Nucleus accumbens (tissue), 56 donors: ENCODE measurements at regions not wholly inside any gene's neighbourhood (a gene's known extent, or its start where the extent isn't known, plus 50 kb on each side); places are given as distances from the start of the nearest gene placed in this dataset.
"Not testable (repeated sequence)": the region's sequence is repeated elsewhere in the genome, so short reads cannot be mapped to it uniquely, and the experiment has no call there.

Experiments used
- DNase-seq, 56 donors: peaks; one replicate each; lab custom pipeline; 2025; lab: John Stamatoyannopoulos, UW

DNA sequence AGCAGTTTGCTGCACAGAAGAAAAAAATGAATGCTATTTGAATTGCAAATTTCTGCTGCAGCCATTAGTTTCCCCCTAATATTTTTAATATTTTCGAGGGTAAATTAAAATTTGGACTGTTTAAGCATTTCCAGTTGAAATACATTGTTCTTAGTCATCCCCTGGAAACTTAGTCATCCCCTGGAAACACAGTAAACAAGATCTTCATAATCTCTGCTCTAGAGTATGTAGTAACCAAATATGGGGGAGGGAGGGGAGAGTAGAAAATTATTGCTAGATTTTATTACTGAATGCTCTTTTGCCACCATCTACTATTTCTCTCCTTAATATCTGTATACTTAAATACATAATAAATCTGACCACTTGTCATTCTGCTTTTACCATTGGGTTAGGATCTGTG lies 1053.3 kb downstream of the SORCS1 start:
- DNase-seq: no peak

DNA sequence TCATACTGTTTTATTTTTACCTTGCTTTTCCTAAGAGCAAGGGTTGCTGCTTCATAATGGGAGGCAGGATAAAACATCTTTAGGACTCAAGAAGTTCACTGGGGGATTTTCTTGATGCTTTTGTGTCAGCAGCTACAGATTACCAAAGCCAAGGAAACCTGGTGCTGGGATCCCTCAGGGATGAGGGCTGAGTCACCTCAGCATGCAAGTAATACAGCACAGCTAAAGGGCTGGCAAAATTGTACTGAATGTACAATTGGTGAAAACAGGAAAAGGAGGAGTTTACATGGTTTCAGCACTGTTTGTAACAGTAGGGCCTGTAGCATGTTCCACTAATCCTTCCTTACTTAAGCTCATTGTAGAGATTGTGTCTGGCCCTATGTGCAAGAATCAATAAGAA lies 1056.8 kb downstream of the SORCS1 start:
- DNase-seq: peak in 1 of 56 donors; percentile 4

DNA sequence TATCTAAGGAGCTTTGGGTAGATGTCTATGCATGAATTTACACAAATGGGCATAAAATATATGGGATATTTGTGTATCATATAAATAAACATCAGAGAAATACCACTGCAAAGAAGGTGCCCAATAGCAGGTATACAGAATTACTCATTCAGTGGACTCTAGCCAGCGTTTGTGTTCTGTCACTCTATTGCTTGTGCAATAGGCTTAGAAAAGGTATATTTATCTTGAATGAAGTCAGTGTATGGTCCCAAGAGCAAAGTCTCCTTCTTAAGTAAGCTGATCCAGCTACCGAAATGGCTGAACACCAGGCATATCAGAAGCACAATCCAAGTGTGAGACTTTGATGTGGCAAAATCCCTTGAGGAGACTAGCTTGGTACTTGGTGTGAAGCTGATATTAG lies 1058.4 kb downstream of the SORCS1 start:
- no peak for DNase-seq

DNA sequence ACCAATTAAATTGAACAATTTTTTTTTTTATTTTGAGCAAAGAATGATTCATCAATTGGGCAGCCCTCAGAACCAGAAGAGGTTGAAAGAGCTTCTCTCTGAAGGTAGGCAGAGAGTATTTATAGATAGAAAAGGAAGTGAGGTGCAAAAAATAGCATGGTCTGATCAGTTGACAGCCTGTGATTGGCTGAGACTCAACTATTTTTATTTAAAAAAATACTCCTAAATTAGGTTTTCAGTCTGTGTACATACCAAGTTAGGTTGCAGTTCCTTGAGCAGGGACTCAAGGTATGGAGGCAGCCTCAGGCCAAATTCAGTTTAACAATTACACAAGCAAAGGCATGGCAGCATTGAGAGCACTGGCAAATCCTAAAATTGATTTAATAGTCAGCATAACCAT lies 1074.7 kb downstream of the SORCS1 start:
- no peak for DNase-seq

DNA sequence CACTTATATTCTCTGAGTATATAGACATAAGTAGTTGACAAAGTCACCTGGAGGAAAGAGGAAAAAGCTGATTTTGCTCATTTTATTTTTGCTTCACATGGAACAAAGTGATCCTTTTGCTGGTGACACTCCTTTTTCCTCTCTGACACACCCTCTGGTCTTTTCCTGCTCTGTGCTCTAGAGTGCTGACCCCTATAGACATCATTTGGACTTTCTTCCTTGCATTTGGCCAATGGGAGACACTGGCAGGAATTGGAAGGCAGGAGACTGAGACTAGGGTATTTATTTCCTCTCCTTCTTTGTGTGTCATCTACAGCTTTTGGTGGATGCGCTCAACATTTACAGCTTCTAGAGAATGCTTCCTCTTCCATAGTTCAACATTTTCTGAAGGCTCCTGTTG lies 1078.1 kb downstream of the SORCS1 start:
- DNase-seq: no peak

DNA sequence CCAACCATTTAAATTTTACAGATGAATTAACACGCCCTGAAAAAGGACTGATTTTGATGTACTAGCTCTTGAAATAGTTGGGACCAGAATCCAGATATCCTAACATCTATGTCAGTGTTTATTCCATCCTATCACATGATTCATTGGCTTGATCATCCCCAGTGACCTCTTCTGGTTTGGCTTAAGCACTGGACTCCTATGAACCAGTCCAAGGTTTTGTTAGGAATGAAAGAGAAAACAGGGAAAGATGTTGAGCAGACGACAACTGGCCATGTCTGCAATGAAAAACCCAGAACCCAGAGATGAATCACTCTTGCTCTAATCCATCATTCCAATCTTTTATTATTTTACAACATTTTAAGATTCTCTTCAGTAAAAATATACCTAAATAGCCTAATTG lies 1080.9 kb downstream of the SORCS1 start:
- DNase-seq: no peak

DNA sequence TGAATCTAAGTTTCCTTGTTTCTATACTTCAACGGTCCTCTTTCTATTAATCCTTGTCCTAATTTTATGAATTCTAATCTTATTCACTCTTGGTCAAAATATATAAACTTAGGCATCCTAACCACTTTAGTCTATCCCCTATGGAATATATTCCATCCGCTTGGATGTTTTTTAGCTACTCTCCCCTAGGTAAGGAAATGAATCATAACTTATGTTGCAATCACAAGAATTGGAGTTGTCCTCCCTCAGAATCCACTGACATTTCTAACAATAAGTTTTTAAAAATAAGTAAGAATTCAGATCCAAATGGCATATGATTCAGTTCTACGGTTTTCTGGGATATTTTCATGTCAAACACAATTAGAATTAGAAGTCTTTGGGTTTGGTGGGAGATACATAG lies 1081.6 kb downstream of the SORCS1 start:
- no peak for DNase-seq

DNA sequence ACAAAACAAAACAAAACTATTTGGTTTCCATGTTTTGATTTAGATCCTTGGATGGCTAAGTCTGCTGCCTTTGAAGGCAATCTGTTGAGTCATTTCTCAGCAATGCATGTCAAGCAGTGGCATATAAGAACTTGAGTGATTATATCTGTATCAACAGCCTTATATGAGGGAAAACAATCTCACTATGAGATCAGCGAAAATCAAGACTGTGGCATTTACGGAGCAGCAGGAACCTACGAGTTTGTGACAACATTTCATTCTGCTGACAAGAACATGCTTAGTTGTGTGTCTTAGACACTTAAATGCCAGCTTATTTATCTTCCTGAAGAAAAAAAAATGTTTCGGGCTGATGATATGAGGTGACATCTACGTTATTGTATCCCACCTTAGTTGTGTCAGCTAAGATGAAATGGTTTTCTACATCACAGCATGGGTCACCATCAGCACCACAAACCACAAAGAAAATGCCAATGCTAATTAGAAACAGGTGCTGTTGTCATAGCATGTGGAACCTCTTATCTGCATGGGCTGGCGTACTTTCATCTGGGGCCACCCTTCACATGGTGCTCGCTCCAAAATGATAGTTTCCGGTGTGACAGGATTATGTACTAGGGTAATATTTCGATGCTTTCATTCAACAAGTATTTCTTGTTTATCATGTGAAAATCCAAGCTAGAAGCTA lies 1085.5 kb downstream of the SORCS1 start:
- no peak for DNase-seq

DNA sequence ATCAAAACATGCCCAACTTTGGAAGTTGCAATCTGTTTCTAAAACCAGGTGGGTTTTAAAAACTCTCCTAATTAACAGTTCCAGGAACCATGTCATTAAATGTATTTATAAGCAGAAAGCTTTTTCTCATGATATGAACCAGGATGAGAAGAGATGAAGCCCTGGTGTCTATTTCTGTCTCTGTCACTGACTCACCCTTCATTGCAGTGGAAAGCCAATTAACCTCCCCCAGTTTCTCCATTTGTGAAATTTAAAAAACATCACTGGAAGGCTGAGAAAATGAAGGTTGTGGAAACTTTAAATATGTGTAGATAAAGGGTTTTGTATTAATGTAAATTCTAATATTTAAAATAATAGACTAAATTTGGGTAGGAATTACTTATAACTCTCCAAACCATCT lies 1088.0 kb downstream of the SORCS1 start:
- DNase-seq: peak in 4 of 56 donors; percentile 1 to 21 (median 2)

DNA sequence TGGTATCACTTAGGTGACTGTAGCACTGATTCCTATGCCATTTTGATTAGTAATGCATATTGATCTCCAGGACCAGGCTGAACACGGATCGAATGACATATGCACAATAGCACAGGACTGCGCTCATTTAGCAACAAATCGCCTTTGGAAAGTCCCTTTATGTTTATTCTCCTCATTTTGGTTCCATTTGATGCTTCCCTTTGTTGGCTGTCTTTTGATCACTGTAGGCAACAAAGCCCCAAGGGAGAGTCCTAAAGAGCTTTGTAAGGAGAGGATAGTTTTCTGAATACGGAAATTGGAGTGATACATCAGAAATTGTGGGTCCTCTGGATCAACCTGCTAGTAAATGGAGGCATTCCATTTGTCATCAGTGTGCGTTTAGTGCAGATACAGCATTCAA lies 1111.4 kb downstream of the SORCS1 start:
- no peak for DNase-seq

DNA sequence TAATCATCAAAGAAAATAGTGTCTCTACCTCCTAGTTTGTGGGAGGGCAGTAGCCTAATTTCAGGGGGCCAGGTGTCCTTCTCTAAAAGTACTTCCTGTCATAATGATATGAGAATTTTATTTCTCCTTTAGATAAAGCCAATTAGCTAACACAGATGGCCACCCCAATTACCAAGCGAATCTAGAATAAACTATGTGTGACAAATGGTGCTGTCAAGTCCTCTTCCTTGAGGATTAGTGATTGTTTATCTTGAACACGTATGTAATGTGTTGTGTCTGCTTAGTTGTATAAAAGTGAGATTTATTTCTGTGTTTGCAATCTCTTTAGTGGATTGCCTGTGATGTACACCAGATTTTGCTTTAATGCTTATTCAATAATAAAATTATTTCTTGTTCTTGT lies 1120.0 kb downstream of the SORCS1 start:
- no peak for DNase-seq

DNA sequence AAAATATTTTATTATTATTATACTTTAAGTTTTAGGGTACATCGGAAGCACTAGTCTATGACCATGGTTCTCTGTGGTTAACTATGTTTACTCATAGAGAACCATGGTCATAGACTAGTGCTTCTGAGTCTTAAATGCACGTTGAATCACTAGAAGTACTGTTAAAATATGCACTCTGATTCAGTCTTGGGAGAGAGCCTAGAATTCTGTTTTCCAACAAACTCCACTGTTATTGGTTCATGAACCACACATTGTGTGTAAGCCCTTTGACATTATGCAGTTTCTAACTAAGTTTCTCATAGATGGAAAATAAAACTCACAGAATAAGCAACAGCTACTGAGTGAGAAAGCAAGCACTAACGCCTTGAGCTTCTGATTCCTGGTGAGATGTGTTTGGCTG lies 1120.6 kb downstream of the SORCS1 start:
- DNase-seq: no peak

DNA sequence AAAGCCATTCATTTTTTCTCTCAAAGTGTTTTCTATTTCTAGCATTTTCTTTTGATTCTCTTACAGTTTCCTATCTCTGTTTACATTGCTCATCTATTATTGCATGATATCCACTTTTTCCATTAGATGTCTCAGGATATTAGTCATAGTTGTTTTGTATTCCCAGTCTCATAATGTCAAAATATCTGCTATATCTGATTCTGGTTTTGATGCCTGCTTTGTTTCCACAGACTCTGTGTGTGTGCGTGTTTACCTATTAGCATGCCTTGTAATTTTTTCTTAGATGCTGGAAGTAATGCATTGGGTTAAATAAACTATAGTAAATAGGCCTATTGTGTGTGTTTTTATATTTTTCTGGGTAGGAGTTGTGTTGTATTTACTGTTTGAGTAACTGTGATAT lies 1126.3 kb downstream of the SORCS1 start:
- DNase-seq: no peak

DNA sequence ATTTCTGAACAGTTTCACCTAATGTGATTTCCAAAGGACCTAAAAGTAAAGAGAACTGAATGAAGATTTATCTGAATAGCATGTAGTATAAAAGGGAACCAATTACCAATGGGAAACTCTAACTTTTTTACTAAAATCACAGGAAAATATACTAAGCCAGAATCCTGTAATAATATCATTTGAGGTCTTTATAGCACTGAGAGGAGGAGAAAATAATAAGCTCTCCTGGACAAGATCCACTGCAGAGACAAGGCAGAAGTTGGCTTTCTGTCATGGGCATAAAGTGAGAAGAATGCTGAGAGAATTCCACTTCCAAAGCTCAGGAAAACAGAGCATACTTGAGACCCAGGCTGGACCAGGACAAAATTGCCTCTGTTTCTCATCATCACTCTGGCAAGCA lies 1131.4 kb downstream of the SORCS1 start:
- DNase-seq: no peak

DNA sequence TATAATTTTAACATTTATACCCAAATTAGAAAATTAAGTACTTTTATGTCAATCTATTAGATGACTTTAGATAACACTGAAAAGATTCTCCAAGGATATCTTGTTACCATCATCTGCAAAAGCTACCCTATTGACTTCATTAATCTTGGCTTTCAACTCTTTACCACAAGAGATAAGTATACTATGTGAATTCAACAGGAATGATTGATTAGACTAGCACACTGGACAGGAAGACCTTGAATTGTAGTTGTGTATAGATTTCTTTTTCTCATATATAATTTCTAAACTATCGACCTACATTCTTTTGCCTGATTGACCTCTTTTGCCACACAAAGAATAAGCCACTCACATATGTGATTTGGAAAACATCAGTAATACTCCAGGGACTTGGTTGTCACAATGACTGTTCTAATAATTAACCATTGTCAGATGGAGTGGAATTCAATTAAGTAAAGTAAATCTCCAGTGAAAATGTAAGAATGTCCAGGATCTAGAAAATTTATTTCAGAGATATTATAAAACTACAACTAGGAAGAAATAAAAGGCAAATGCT lies 1132.0 kb downstream of the SORCS1 start:
- DNase-seq: no peak

DNA sequence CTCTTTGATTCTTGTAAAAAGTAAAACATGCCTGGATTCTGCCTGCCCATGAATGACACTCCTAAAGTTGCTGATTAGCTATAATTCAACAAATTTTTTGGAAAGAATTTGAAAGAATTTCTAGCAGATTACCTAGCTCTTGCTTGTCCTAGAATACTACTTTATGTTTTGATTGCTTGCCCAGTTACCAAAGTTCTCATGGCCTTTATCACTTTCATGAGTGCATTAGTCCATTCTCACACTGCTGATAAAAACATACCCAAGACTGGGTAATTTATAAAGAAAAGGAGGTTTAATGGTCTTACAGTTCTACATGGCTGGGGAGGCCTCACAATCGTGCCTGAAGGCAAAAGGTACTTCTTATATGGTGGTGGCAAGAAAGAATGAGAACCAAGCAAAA lies 1137.3 kb downstream of the SORCS1 start:
- DNase-seq: no peak

DNA sequence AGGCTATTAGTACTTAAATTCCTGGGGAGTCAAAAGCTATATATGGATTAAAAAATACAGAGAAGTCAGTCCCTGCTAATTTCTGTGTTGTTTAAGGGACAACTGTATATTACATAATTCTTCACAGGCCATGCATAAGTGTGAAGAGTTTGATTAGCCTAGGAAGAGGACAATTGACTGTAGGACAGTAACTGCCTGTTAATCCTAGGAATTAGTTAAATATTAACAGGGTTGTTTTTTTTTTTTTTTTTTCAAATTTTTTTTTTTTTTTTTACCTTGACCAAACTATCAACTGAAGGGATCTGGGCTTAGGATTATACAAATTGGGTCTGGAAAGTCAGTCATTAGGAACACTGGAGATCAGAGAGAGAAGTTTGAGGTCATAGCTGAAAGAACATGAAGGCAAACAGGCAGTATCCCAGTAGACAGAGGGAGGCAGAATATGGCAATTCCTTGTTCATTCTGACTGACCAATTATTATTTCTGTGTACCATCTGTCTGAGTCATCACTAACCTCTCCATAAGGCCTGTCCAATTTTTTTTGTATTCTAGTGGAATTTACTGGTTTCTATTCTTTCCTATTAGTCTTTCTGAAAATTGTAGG lies 1139.2 kb downstream of the SORCS1 start:
- DNase-seq: no peak

DNA sequence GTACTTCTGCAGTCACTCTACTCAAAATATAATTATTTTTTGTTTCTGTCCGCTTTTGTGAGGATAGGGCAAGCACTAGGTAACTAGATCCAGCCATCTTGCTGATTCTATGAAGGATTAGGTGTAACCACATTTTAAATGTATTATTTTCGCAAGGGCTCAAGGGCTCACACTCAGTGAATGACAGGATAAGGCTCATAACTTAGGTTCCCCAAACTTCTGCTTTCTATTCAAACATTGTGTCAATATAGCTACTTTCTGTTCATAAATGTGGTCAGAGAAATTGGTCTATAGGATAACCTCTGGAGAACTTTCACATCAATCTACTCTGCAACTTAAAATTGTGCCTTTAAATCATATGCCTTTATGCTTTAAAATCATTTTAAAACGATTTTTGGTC lies 1141.2 kb downstream of the SORCS1 start:
- no peak for DNase-seq

DNA sequence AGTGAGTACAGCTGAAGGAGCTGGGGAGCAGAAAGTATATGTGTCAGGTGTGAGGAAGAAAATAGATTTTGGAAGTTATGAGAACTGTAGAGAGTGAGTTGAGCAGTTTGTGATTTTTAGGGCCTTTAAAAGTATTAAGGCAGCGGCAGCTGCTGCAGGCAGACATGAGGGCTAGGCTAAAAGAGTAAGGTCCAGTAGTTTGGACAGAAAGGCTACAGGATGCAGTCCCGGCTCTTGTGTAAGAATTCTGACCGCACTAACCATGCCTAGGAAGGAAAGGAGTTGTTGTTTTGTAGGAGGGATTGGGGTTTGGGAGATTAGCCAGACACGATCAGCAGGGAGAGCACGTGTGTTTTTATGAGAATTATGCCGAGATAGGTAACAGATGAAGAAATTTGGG lies 1144.9 kb downstream of the SORCS1 start:
- not testable (repeated sequence) for DNase-seq

DNA sequence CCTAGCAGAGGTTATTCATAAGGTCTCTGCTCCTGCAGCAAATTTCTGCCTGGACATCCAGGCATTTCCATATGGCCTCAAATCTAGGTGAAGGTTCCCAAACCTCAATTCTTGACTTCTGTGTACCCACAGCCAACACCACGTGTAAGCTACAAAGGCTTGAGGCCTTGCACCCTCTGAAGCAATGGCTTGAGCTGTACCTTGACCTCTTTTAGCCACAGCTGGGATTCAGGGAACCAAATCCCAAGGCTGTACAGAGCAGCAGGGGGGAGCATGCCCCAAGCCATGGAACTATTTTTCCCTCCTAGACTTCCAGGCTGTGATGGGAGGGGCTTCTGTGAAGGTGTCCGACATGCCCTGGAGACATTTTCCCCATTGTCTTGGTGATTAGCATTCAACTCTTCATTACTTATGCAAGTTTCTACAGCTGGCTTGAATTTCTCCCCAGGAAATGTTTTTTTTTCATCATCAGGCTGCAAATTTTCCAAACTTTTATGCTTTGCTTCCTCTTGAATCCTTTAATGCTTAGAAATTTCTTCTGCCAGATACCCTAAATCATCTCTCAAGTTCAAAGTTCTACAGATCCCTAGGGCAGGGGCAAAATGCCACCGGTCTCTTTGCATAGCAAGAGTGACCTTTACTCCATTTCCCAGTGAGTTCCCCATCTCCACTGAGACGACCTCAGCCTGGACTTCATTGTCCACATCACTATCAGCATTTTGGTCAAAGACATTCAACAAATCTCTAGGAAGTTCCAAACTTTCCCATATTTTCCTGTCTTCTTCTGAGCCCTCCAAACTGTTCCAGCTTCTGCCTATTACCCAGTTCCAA lies 1148.9 kb downstream of the SORCS1 start:
- not testable (repeated sequence) for DNase-seq

DNA sequence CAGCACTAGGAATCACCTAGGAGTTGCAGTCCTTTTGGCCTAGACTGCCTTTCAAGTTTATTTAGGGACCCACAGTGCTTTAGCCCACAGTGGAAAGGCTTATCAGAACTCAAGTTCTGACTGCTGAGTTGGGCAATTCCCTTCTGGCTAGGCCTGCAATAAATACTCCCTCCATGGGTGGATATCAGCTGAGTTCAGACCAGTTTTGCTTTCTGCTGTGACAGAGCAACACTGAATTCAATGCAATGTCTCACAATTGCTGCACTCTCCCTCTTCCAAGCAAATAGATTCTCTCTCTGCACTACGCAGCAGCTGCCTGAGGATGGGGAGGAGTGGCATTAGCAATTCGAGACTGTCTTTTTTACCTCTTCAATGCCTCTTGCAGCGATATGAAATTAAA lies 1153.3 kb downstream of the SORCS1 start:
- DNase-seq: peak in 1 of 56 donors; percentile 2

DNA sequence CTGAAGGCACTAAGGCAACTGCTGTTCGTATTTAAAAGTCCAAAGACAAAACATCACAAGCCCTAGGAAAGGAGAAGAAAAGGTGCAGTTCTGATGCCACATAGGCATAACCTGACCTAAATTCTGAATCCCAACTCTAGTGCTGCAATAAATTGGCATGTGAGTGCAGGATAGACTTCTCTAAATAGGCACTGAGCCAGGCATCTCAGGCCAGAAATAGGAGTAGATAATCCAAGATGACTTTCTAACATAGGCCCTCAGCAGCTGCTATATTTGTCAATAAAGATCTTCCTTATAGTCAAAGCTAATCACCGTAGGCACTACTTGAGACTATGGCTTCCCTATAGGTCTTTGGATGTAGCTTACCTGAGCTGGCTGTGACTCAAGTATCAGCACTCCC lies 1163.8 kb downstream of the SORCS1 start:
- no peak for DNase-seq
